ENCODE measurements at regions not wholly inside any gene's neighbourhood (a gene's known extent, or its start where the extent isn't known, plus 50 kb on each side); places are given as distances from the start of the nearest gene placed in this dataset.

DNA sequence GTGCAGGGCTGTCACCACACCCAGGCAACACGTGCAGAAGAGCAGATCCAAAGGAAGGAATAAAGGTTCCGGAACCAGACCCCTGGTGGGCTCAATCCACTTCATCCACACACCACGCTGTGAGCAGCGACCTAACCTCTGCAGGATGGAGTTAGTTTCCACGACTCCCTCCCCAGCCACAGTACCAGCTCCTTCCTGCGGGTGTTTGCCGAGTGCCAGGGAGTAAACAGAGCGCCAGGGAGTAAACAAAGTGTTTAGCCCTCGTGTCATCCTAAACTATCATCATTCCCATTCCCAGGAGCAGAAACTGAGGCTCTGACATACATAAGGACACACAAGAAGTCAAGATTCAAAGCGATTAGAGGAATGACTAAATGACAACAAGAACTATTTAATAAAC, 261.3 kb downstream of the MN1 start:
- Histone ChIP-seq H3K27ac (ENCODE audit: low read depth, low read length, poor library complexity, severe bottlenecking) (no peak overlapping the region), H3K9me3 (ENCODE audit: low read depth, low read length, poor library complexity, severe bottlenecking) (no peaks in the 10 kb centered on the region), H3K4me1 (ENCODE audit: insufficient read depth, low read length, poor library complexity, severe bottlenecking) (peaks cover 8% of the 10 kb centered on the region), H3K27me3 (replicated peaks; ENCODE audit: insufficient read depth, low read depth, low read length, poor library complexity) (no peaks in the 10 kb centered on the region), H3K36me3 (ENCODE audit: insufficient read depth, low read length, poor library complexity, severe bottlenecking) (no peaks in the 10 kb centered on the region), H3K4me3 (ENCODE audit: low read depth, low read length, poor library complexity, severe bottlenecking) (no peak overlapping the region)
- no TSS peak for BruUV-seq (replicated peaks)
- POLR2A ChIA-PET (ENCODE audit: low non-redundant PET): no interaction called here
- intact Hi-C loops (cut with micrococcal nuclease; ENCODE audit: unreplicated experiment): no loop called here
- DNase-seq (ENCODE audit: low spot score): no peak
- CTCF ChIA-PET: no interaction called here
- no peak for TF ChIP-seq CTCF (conservative IDR thresholded peaks at IDR 0.05; ENCODE audit: low read depth, low read length)
- no peak for TF ChIP-seq EZH2 (IDR thresholded peaks at IDR 0.05; ENCODE audit: borderline replicate concordance, low read depth, low read length, poor library complexity, severe bottlenecking)

- intact Hi-C loops (cut with micrococcal nuclease; ENCODE audit: unreplicated experiment): no loop called here
- TF ChIP-seq CTCF (conservative IDR thresholded peaks at IDR 0.05; ENCODE audit: low read depth, low read length): no peak
- no peak overlapping the region for H3K4me3 ChIP-seq (ENCODE audit: low read depth, low read length, poor library complexity, severe bottlenecking)
- H3K9me3 ChIP-seq (ENCODE audit: low read depth, low read length, poor library complexity, severe bottlenecking): no peaks in the 10 kb centered on the region
- BruUV-seq (replicated peaks): no TSS peak
- H3K36me3 ChIP-seq (ENCODE audit: insufficient read depth, low read length, poor library complexity, severe bottlenecking): no peaks in the 10 kb centered on the region
- DNase-seq (ENCODE audit: low spot score): no peak
- no peaks in the 10 kb centered on the region for H3K27me3 ChIP-seq (replicated peaks; ENCODE audit: insufficient read depth, low read depth, low read length, poor library complexity)
- ChIA-PET POLR2A (ENCODE audit: low non-redundant PET) (no interaction called here), CTCF (no interaction called here)
- H3K4me1 ChIP-seq (ENCODE audit: insufficient read depth, low read length, poor library complexity, severe bottlenecking): peaks cover 8% of the 10 kb centered on the region
- H3K27ac ChIP-seq (ENCODE audit: low read depth, low read length, poor library complexity, severe bottlenecking): no peak overlapping the region
Observed at GRCh38 chr22:27540656-27541396, 260.7 kb downstream of the MN1 start.

- no peaks in the 10 kb centered on the region for H3K36me3 ChIP-seq (ENCODE audit: insufficient read depth, low read length, poor library complexity, severe bottlenecking)
- intact Hi-C loops (cut with micrococcal nuclease; ENCODE audit: unreplicated experiment): no loop called here
- H3K4me1 ChIP-seq (ENCODE audit: insufficient read depth, low read length, poor library complexity, severe bottlenecking): peaks cover 8% of the 10 kb centered on the region
- TF ChIP-seq EZH2 (IDR thresholded peaks at IDR 0.05; ENCODE audit: borderline replicate concordance, low read depth, low read length, poor library complexity, severe bottlenecking) (no peak), CTCF (conservative IDR thresholded peaks at IDR 0.05; ENCODE audit: low read depth, low read length) (no peak)
- no peak overlapping the region for H3K4me3 ChIP-seq (ENCODE audit: low read depth, low read length, poor library complexity, severe bottlenecking)
- ChIA-PET CTCF (no interaction called here), POLR2A (ENCODE audit: low non-redundant PET) (no interaction called here)
- H3K27ac ChIP-seq (ENCODE audit: low read depth, low read length, poor library complexity, severe bottlenecking): no peak overlapping the region
- no peaks in the 10 kb centered on the region for H3K27me3 ChIP-seq (replicated peaks; ENCODE audit: insufficient read depth, low read depth, low read length, poor library complexity)
- BruUV-seq (replicated peaks): no TSS peak
- no peaks in the 10 kb centered on the region for H3K9me3 ChIP-seq (ENCODE audit: low read depth, low read length, poor library complexity, severe bottlenecking)
- DNase-seq (ENCODE audit: low spot score): no peak
Observed at GRCh38 chr22:27541836-27542235, 259.7 kb downstream of the MN1 start.

All from A673 (cell line).